Caco-2 (cell line): ENCODE measurements at regions not wholly inside any gene's neighbourhood (a gene's known extent, or its start where the extent isn't known, plus 50 kb on each side); places are given as distances from the start of the nearest gene placed in this dataset.

Source experiments
- BruUV-seq: library from RNA; stranded (reverse); fragments of 400-500 nt; replicated peaks from 2 replicates; lab custom pipeline; 2021; lab: Mats Ljungman, UMichigan
- CTCF ChIA-PET: fragments of 300-600 bp; sonication (Branson Sonifier 250); formaldehyde crosslinking; loops from one replicate; lab custom pipeline; 2022; ENCODE audit warnings: antibody characterized with exemption; lab: Charles Lee
- POLR2A ChIA-PET: fragments of 300-600 bp; sonication (Branson Sonifier 250); formaldehyde crosslinking; loops from one replicate; lab custom pipeline; 2022; ENCODE audit warnings: antibody characterized with exemption; lab: Charles Lee
- DNase-seq, 2 experiments: peaks; one replicate each; pipeline versions ENCODE4 v3.0.0 to v3.0.0-alpha.2; 2020 to 2022
- H3K27me3 ChIP-seq: replicated peaks from 2 replicates; pipeline ENCODE4 v1.6.0; 2011; ENCODE audit warnings: low read length; ENCODE audit not compliant: control insufficient read depth, insufficient read depth
- H3K36me3 ChIP-seq: 2 replicates; pipeline ENCODE4 v1.5.1; 2011; ENCODE audit warnings: low read length; ENCODE audit not compliant: control insufficient read depth, insufficient read depth
- H3K4me1 ChIP-seq: fragments of 250-450 bp; sonication (Bioruptor Pico); 2 replicates; pipeline ENCODE4 v1.5.1; 2020; ENCODE audit warnings: mild to moderate bottlenecking
- H3K4me3 ChIP-seq: 2 replicates; pipeline ENCODE4 v1.5.1; 2011; ENCODE audit warnings: low read depth, mild to moderate bottlenecking, control low read depth, low read length
- H3K9me3 ChIP-seq: fragments of 250-450 bp; sonication (Bioruptor Pico); 2 replicates; pipeline ENCODE4 v1.5.1; 2020; ENCODE audit warnings: mild to moderate bottlenecking, moderate library complexity
- H3K27ac Mint-ChIP-seq: one replicate; pipeline ENCODE4 v1.8.0; 2022; ENCODE audit warnings: mixed read lengths; ENCODE audit not compliant: unreplicated experiment
- H3K27me3 Mint-ChIP-seq: one replicate; pipeline ENCODE4 v1.8.0; 2022; ENCODE audit warnings: mixed read lengths; ENCODE audit not compliant: insufficient read depth, unreplicated experiment
- H3K36me3 Mint-ChIP-seq: one replicate; pipeline ENCODE4 v1.8.0; 2022; ENCODE audit warnings: mild to moderate bottlenecking, mixed read lengths; ENCODE audit not compliant: insufficient read depth, unreplicated experiment
- H3K4me1 Mint-ChIP-seq: one replicate; pipeline ENCODE4 v1.8.0; 2022; ENCODE audit warnings: low read depth, mixed read lengths; ENCODE audit not compliant: unreplicated experiment
- H3K4me3 Mint-ChIP-seq: one replicate; pipeline ENCODE4 v1.8.0; 2022; ENCODE audit warnings: mild to moderate bottlenecking, moderate library complexity, mixed read lengths; ENCODE audit not compliant: unreplicated experiment
- H3K9me3 Mint-ChIP-seq: one replicate; pipeline ENCODE4 v1.8.0; 2022; ENCODE audit warnings: mixed read lengths; ENCODE audit not compliant: unreplicated experiment
- intact Hi-C: fragments of 100-400 bp; cut with micrococcal nuclease; formaldehyde crosslinking; loops from one replicate; pipeline ENCODE4 v1.10.0; 2022; ENCODE audit not compliant: unreplicated experiment
- TF ChIP-seq, protein P1 (sequence below), 2 experiments: fragments of 200-600 bp in 1 of 2; IDR thresholded peaks; 1 replicate in 1 of 2; 2 replicates in 1 of 2; pipeline versions ENCODE4 v1.5.1 to v1.8.0; 2011 to 2022; ENCODE audit warnings: antibody characterized with exemption in 1 of 2, control low read depth in 1 of 2, inconsistent platforms in 1 of 2, low read depth in 1 of 2, low read length in 1 of 2, mild to moderate bottlenecking in 1 of 2, moderate library complexity in 1 of 2; ENCODE audit not compliant: insufficient read depth in 1 of 2, severe bottlenecking in 1 of 2, unreplicated experiment in 1 of 2

- Histone ChIP-seq H3K27me3 (no peaks in the 10 kb centered on the region), H3K36me3 (no peaks in the 10 kb centered on the region), H3K4me3 (no peak overlapping the region), H3K4me1 (no peaks in the 10 kb centered on the region), H3K9me3 (no peaks in the 10 kb centered on the region)
- BruUV-seq: no TSS peak
- intact Hi-C loops: no loop called here
- Mint-ChIP-seq H3K4me1 (no peaks in the 10 kb centered on the region), H3K27ac (no peak overlapping the region), H3K9me3 (no peaks in the 10 kb centered on the region), H3K27me3 (no peaks in the 10 kb centered on the region), H3K36me3 (no peaks in the 10 kb centered on the region), H3K4me3 (no peak overlapping the region)
- TF ChIP-seq, protein P1, sequence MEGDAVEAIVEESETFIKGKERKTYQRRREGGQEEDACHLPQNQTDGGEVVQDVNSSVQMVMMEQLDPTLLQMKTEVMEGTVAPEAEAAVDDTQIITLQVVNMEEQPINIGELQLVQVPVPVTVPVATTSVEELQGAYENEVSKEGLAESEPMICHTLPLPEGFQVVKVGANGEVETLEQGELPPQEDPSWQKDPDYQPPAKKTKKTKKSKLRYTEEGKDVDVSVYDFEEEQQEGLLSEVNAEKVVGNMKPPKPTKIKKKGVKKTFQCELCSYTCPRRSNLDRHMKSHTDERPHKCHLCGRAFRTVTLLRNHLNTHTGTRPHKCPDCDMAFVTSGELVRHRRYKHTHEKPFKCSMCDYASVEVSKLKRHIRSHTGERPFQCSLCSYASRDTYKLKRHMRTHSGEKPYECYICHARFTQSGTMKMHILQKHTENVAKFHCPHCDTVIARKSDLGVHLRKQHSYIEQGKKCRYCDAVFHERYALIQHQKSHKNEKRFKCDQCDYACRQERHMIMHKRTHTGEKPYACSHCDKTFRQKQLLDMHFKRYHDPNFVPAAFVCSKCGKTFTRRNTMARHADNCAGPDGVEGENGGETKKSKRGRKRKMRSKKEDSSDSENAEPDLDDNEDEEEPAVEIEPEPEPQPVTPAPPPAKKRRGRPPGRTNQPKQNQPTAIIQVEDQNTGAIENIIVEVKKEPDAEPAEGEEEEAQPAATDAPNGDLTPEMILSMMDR (IDR thresholded peaks at IDR 0.05; ENCODE audit: insufficient read depth in 1 of 2, low read depth in 1 of 2, low read length in 1 of 2, severe bottlenecking in 1 of 2, unreplicated experiment in 1 of 2): no peak
- CTCF ChIA-PET: no interaction called here
- POLR2A ChIA-PET: no interaction called here
- DNase-seq: no peak
These were observed 80.5 kb upstream of the KCNH7 start for GRCh38 chr2:162919111-162919510.

GRCh38 chr2:162917626-162918025 is 79.1 kb upstream of the KCNH7 start:
- CTCF ChIA-PET: no interaction called here
- Histone ChIP-seq H3K9me3 (no peaks in the 10 kb centered on the region), H3K27me3 (no peaks in the 10 kb centered on the region), H3K4me3 (no peak overlapping the region), H3K4me1 (no peaks in the 10 kb centered on the region), H3K36me3 (no peaks in the 10 kb centered on the region)
- no peaks in the 10 kb centered on the region for H3K4me1 Mint-ChIP-seq
- intact Hi-C loops: no loop called here
- no peaks in the 10 kb centered on the region for H3K36me3 Mint-ChIP-seq
- no peak overlapping the region for H3K27ac Mint-ChIP-seq
- H3K27me3 Mint-ChIP-seq: no peaks in the 10 kb centered on the region
- POLR2A ChIA-PET: no interaction called here
- no TSS peak for BruUV-seq
- DNase-seq: no peak
- no peak overlapping the region for H3K4me3 Mint-ChIP-seq
- no peaks in the 10 kb centered on the region for H3K9me3 Mint-ChIP-seq
- TF ChIP-seq, protein P1 (IDR thresholded peaks at IDR 0.05; ENCODE audit: insufficient read depth in 1 of 2, low read depth in 1 of 2, low read length in 1 of 2, severe bottlenecking in 1 of 2, unreplicated experiment in 1 of 2): no peak

DNA sequence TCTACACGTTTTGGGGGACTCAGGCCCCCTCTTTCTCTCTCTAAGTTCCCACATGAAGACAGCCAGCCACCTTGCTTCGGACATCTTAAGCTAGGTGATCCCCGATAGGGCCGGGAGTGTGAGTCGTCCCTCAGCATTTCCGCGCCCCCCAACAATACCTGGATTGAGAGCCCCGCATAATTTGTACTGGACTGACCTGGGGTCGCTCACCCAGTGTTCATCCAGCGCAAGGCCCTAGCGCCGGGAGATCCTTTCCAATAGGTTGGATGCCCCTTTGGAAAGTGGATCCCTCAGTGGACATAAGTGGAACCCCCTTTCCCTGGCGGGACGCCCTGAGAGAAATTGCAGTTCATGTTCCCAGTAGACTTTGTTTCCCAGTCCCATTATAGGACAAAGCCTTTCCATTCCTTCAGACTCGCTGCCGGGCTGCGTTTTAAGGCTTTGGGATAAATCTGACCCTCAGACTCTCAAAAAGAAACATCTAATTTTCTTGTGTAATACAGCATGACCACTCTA is 77.8 kb upstream of the KCNH7 start:
- no TSS peak for BruUV-seq
- POLR2A ChIA-PET: no interaction called here
- DNase-seq: no peak
- Histone ChIP-seq H3K27me3 (no peaks in the 10 kb centered on the region), H3K36me3 (no peaks in the 10 kb centered on the region), H3K9me3 (no peaks in the 10 kb centered on the region), H3K4me1 (no peaks in the 10 kb centered on the region), H3K4me3 (no peak overlapping the region)
- Mint-ChIP-seq H3K4me3 (no peak overlapping the region), H3K36me3 (no peaks in the 10 kb centered on the region), H3K27ac (no peak overlapping the region), H3K27me3 (no peaks in the 10 kb centered on the region), H3K4me1 (no peaks in the 10 kb centered on the region), H3K9me3 (no peaks in the 10 kb centered on the region)
- TF ChIP-seq, protein P1 (IDR thresholded peaks at IDR 0.05; ENCODE audit: insufficient read depth in 1 of 2, low read depth in 1 of 2, low read length in 1 of 2, severe bottlenecking in 1 of 2, unreplicated experiment in 1 of 2): no peak
- intact Hi-C loops: no loop called here
- CTCF ChIA-PET: no interaction called here
